GM18505 (cell line): ENCODE measurements at regions not wholly inside any gene's neighbourhood (a gene's known extent, or its start where the extent isn't known, plus 50 kb on each side); places are given as distances from the start of the nearest gene placed in this dataset.

Experiments used
- ATAC-seq: cut with Tn5 transposase; IDR thresholded peaks from one replicate; pipeline ENCODE4 v1.9.1; 2021; ENCODE audit not compliant: unreplicated experiment
- POLR2A ChIP-seq: IDR thresholded peaks from 4 replicates; pipeline ENCODE4 v1.6.1; 2011; ENCODE audit warnings: borderline replicate concordance; ENCODE audit not compliant: insufficient read depth, insufficient read length; ENCODE audit errors: extremely low read depth

- no peak for ATAC-seq
Observed at GRCh38 chr9:96133321-96134021, 168.5 kb downstream of the HSD17B3 start.

GRCh38 chr9:96131825-96132224, 170.2 kb downstream of the HSD17B3 start:
- ATAC-seq, result no peak
- no peak for TF ChIP-seq POLR2A

More at GRCh38 chr9:96133321-96134021, 168.5 kb downstream of the HSD17B3 start:
- TF ChIP-seq POLR2A, result no peak

GRCh38 chr9:96130970-96131369, 171.0 kb downstream of the HSD17B3 start:
- no peak for TF ChIP-seq POLR2A
- ATAC-seq, result no peak

- ATAC-seq, result no peak
- TF ChIP-seq POLR2A, result no peak
Observed at GRCh38 chr9:96129747-96130146, 172.2 kb downstream of the HSD17B3 start.

- TF ChIP-seq POLR2A, result no peak
- ATAC-seq, result no peak
Observed at GRCh38 chr9:96128880-96129279, 173.1 kb downstream of the HSD17B3 start.

GRCh38 chr9:96126321-96126881, 175.6 kb downstream of the HSD17B3 start:
- TF ChIP-seq POLR2A, result no peak
- no peak for ATAC-seq

- no peak for TF ChIP-seq POLR2A
- no peak for ATAC-seq
Observed at GRCh38 chr9:96125624-96126023, 176.4 kb downstream of the HSD17B3 start.

GRCh38 chr9:96122751-96123150, 179.2 kb downstream of the HSD17B3 start:
- no peak for TF ChIP-seq POLR2A

GRCh38 chr9:96122282-96122681, 179.7 kb downstream of the HSD17B3 start:
- TF ChIP-seq POLR2A, result no peak
- no peak for ATAC-seq

More at GRCh38 chr9:96122751-96123150, 179.2 kb downstream of the HSD17B3 start:
- no peak for ATAC-seq

- no peak for ATAC-seq
- TF ChIP-seq POLR2A, result no peak
Observed at GRCh38 chr9:96121136-96121535, 180.8 kb downstream of the HSD17B3 start.

- TF ChIP-seq POLR2A, result no peak
Observed at GRCh38 chr9:96117398-96118080, 184.4 kb downstream of the HSD17B3 start.

GRCh38 chr9:96116275-96117064, 185.5 kb downstream of the HSD17B3 start:
- TF ChIP-seq POLR2A, result no peak
- ATAC-seq, result no peak

More at GRCh38 chr9:96117398-96118080, 184.4 kb downstream of the HSD17B3 start:
- ATAC-seq, result no peak

GRCh38 chr9:96115836-96116235, 186.1 kb downstream of the HSD17B3 start:
- ATAC-seq, result no peak
- TF ChIP-seq POLR2A, result no peak
